ENCODE measurements at regions not wholly inside any gene's neighbourhood (a gene's known extent, or its start where the extent isn't known, plus 50 kb on each side); places are given as distances from the start of the nearest gene placed in this dataset.

- TF ChIP-seq, protein P1, sequence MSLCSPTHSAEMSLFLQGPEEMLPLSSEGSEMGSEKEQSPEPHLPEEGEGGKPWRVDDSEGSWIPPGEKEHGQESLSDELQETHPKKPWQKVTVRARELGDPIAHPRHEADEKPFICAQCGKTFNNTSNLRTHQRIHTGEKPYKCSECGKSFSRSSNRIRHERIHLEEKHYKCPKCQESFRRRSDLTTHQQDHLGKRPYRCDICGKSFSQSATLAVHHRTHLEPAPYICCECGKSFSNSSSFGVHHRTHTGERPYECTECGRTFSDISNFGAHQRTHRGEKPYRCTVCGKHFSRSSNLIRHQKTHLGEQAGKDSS (CRISPR knock-in tag; IDR thresholded peaks at IDR 0.05; ENCODE audit: borderline replicate concordance, low read depth) = no peak
- TF ChIP-seq ZNF335 (CRISPR knock-in tag; IDR thresholded peaks at IDR 0.05) (no peak), ZBTB8A (CRISPR knock-in tag; IDR thresholded peaks at IDR 0.05; ENCODE audit: borderline replicate concordance, low read depth) (no peak), ZMYM2 (CRISPR knock-in tag; IDR thresholded peaks at IDR 0.05) (no peak), ZZZ3 (CRISPR knock-in tag; IDR thresholded peaks at IDR 0.05; ENCODE audit: borderline replicate concordance) (no peak)
Measured at GRCh38 chr4:115607311-115607710, 493.9 kb upstream of the NDST4 start (continued).

DNA sequence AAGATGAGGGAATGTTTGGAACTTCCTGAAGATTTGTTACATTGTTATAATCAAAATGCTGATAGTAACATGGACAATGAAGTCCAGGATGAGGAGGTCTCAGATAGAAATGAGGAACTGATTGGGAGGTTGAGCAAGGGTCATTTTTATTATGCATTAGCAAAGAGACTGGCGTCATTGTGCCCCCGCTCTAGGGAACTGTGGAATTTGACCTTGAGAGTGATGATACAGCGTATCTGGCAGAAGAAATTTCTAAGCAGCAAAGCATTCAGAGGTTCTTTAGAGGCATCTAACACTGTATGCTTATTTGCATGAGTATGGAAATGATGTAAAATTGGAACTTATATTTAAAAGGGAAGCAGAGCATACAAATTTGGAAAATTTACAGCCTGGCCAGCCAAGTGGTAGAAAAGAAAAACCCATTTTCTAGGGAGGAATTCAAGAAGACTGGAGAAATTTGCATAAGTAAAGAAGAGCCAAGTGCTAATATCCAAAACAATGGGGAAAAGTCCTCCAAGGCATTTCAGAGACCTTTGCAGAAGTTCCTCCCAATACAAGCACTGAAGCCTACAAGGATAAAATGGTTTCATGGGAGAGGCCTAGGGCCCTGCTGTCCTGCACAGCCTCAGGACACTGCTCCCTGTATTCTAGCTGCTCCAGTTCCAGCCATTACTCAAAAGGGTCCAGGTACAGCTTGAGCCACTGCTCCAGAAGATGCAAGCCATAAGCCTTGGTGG, 483.0 kb upstream of the NDST4 start:
- Histone ChIP-seq H3K4me3 (replicated peaks in 1 of 3; ENCODE audit: insufficient read depth in 1 of 3, low read depth in 2 of 3, low read length in 3 of 3) (no peak overlapping the region), H3K79me2 (ENCODE audit: insufficient read depth, low read length) (no peaks in the 10 kb centered on the region), H3K9me3 (ENCODE audit: low read length) (no peaks in the 10 kb centered on the region; the same call in 1 of the 2 replicates), H4K20me1 (ENCODE audit: insufficient read depth, low read length) (no peaks in the 10 kb centered on the region), H3K36me3 (replicated peaks in 1 of 2; ENCODE audit: control insufficient read depth in 1 of 2, insufficient read depth in 2 of 2, low read length in 2 of 2) (no peaks in the 10 kb centered on the region), H2AFZ (ENCODE audit: low read length) (no peak overlapping the region), H3K4me1 (ENCODE audit: insufficient read depth, low read length) (no peaks in the 10 kb centered on the region), H3K9ac (ENCODE audit: insufficient read depth, low read depth, low read length) (no peak overlapping the region), H3K27ac (ENCODE audit: extremely low read length, insufficient read depth, low read length) (no peak overlapping the region), H3K27me3 (ENCODE audit: control insufficient read depth in 1 of 2, insufficient read depth in 2 of 2, low read length in 2 of 2) (no peaks in the 10 kb centered on the region), H3K4me2 (ENCODE audit: low read depth, low read length) (no peak overlapping the region)
- intact Hi-C loops (cut with micrococcal nuclease; ENCODE audit: unreplicated experiment) (no loop called here), in situ Hi-C loops (cut with HindIII; ENCODE audit: extremely low pct_ligation_motif_present, low pct_unique_long_range_greater_than_20kb) (no loop called here)
- no TSS peak for BruUV-seq (replicated peaks)
- WGBS (ENCODE audit: low lambda C conversion rate) = 15% methylated on average over 3 of the region's 3 CpGs
- TF ChIP-seq ZFP41 (CRISPR knock-in tag; IDR thresholded peaks at IDR 0.05; ENCODE audit: borderline replicate concordance) = no peak
- no peak for TF ChIP-seq ZNF781 (CRISPR knock-in tag; IDR thresholded peaks at IDR 0.05; ENCODE audit: borderline replicate concordance, not compliant biosample characterization)
- no peak for TF ChIP-seq ZNF619 (CRISPR knock-in tag; IDR thresholded peaks at IDR 0.05)
- TF ChIP-seq ZNF225 (CRISPR knock-in tag; IDR thresholded peaks at IDR 0.05) = no peak
- TF ChIP-seq ZFP36 (IDR thresholded peaks at IDR 0.05; ENCODE audit: borderline replicate concordance, low read depth, low read length, partially characterized antibody) = no peak
- TF ChIP-seq POLR2G (IDR thresholded peaks at IDR 0.05; ENCODE audit: low read depth, low read length) = no peak
- ATAC-seq (no peak), DNase-seq (ENCODE audit: low spot score) (no peak), FAIRE-seq (no peak)
- ChIA-PET POLR2A (no interaction called here), CTCF (ENCODE audit: low intra/inter-chr PET ratio, low total read pairs) (no interaction called here)

All from HepG2 (cell line).